A673 (cell line): ENCODE measurements at regions not wholly inside any gene's neighbourhood (a gene's known extent, or its start where the extent isn't known, plus 50 kb on each side); places are given as distances from the start of the nearest gene placed in this dataset.

Experiments used
- EZH2 ChIP-seq: fragments of 200-600 bp; sonication (generic); IDR thresholded peaks from 2 replicates; pipeline ENCODE4 v1.6.1; 2017; ENCODE audit warnings: borderline replicate concordance, low read depth, mild to moderate bottlenecking, mixed read lengths, antibody characterized with exemption, low read length; ENCODE audit not compliant: poor library complexity, severe bottlenecking
- TF ChIP-seq, protein P1 (sequence below): fragments of 300-800, 200-600 bp; sonication (generic); conservative IDR thresholded peaks from 2 replicates; pipeline ENCODE4 v1.5.1; 2017; ENCODE audit warnings: low read depth, mild to moderate bottlenecking, antibody characterized with exemption, low read length, moderate library complexity, mixed read lengths

- no peak for TF ChIP-seq EZH2
- TF ChIP-seq, protein P1, sequence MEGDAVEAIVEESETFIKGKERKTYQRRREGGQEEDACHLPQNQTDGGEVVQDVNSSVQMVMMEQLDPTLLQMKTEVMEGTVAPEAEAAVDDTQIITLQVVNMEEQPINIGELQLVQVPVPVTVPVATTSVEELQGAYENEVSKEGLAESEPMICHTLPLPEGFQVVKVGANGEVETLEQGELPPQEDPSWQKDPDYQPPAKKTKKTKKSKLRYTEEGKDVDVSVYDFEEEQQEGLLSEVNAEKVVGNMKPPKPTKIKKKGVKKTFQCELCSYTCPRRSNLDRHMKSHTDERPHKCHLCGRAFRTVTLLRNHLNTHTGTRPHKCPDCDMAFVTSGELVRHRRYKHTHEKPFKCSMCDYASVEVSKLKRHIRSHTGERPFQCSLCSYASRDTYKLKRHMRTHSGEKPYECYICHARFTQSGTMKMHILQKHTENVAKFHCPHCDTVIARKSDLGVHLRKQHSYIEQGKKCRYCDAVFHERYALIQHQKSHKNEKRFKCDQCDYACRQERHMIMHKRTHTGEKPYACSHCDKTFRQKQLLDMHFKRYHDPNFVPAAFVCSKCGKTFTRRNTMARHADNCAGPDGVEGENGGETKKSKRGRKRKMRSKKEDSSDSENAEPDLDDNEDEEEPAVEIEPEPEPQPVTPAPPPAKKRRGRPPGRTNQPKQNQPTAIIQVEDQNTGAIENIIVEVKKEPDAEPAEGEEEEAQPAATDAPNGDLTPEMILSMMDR = no peak
These were observed 129.6 kb downstream of the PLEKHG1 start for GRCh38 chr6:150729188-150729748.
